ENCODE measurements at regions not wholly inside any gene's neighbourhood (a gene's known extent, or its start where the extent isn't known, plus 50 kb on each side); places are given as distances from the start of the nearest gene placed in this dataset.
"Not testable (repeated sequence)": the region's sequence is repeated elsewhere in the genome, so short reads cannot be mapped to it uniquely, and the experiment has no call there.

GRCh38 chr5:121064241-121064640 is 600.1 kb downstream of the PRR16 start:
- not testable (repeated sequence) for FAIRE-seq; DNase-seq (ENCODE audit: low spot score in 2 of 2)

- no peak for FAIRE-seq
- no peak for DNase-seq (ENCODE audit: low spot score in 2 of 2)
Measured at GRCh38 chr5:121086671-121087070, 622.6 kb downstream of the PRR16 start.

DNA sequence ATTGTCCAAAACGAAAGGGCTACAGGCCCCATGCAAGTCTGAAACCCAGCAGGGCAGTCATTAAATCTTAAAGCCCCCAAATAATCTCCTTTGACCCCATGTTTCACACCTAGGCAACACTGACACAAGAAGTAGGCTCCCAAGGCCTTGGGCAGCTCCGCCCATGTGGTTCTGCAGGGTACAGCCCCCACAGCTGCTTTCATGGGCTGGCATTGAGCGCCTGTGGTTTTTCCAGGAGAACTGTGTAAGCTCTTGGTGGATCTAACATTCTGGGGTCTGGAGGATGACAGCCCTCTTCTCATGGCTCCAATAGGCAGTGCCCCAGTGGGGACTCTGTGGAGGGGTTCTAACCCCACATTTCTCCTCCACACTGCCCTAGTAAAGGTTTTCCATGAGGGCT is 623.5 kb downstream of the PRR16 start:
- FAIRE-seq, result no peak
- DNase-seq (ENCODE audit: low spot score in 2 of 2), result no peak

DNA sequence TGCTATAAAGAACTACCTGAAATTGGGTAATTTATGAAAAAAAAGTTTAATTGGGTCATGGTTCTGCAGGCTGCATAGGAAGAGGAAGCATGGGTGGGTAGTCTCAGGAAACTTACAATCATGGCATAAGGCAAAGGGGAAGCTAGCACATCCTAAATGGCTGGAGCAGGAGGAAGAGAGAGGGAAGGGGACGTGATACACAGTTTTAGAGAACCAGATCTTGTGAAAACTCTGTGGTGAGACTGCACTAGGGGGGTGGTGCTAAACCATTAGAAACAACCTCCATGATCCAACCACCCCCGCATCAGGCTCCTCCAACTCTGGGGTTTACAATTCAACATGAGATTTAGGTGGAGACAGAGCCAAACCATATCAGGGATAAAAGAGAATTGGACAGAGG is 624.2 kb downstream of the PRR16 start:
- FAIRE-seq (no peak), DNase-seq (ENCODE audit: low spot score in 2 of 2) (no peak)

GRCh38 chr5:121090822-121091221 is 626.7 kb downstream of the PRR16 start:
- FAIRE-seq (no peak), DNase-seq (ENCODE audit: low spot score in 2 of 2) (no peak)

GRCh38 chr5:121100931-121101330 is 636.8 kb downstream of the PRR16 start:
- no peak for DNase-seq (ENCODE audit: low spot score in 2 of 2)
- FAIRE-seq, result no peak

- no peak for DNase-seq (ENCODE audit: low spot score in 2 of 2)
- no peak for FAIRE-seq
Measured at GRCh38 chr5:121105921-121106320, 641.8 kb downstream of the PRR16 start.

DNA sequence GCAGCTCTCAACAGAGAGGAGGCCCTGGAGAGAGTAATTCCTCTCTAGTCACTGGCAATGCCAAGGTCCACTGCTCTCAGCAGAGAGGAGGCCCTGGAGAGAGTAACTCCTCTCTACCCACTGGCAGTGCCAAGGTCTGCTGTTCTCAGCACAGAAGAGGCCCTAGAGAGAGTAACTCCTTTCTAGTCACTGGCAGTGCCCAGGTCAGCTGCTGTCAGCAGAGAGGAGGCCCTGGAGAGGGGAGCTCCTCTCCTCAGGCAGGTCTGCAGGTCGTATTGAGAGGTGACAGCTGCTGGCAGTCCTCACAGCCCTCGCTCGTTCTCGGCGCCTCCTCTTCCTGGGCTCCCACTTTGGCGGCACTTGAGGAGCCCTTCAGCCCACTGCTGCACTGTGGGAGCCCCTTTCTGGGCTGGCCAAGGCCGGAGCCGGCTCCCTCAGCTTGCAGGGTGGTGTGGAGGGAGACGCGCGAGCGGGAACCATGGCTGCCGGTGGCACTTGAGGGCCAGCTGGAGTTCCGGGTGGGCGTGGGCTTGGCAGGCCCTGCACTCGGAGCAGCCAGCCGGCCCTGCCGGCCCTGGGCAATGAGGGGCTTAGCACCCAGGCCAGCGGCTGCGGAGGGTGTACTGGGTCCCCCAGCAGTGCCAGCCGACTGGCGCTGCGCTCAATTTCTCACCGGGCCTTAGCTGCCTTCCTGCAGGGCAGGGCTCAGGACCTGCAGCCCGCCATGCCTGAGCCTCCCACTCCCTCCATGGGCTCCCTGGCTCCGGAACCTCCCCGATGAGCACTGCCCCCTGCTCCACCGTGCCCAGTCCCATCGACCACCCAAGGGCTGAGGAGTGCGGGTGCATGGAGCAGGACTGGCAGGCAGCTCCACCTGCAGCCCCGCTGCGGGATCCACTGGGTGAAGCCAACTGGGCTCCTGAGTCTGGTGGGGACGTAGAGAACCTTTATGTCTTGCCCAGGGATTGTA is 642.9 kb downstream of the PRR16 start:
- DNase-seq (ENCODE audit: low spot score in 2 of 2); FAIRE-seq: not testable (repeated sequence)

DNA sequence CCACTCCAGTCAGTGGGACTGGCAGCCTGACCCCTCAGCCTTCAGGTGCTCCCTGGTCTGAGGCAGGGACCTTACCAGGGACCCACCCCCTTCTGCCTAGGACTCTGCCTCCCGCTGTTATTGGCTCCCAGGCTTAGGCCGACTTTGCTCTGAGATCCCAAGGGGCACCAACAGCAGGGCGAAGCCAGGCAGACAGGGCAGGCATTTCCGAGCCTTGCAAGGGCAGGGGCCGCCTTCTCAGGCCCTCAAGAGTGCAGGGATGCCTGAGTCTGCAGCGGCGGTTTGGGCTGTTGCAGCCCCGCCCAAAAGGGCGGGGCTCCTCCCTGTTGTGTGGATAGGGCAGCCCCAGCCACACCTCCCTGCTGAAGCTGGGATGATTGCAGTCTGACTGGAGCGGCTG is 644.6 kb downstream of the PRR16 start:
- no peak for DNase-seq (ENCODE audit: low spot score in 2 of 2)

GRCh38 chr5:121109817-121110216 is 645.7 kb downstream of the PRR16 start:
- no peak for FAIRE-seq
- DNase-seq (ENCODE audit: low spot score in 2 of 2), result no peak

More for the DNA sequence above, 644.6 kb downstream of the PRR16 start:
- no peak for FAIRE-seq

DNA sequence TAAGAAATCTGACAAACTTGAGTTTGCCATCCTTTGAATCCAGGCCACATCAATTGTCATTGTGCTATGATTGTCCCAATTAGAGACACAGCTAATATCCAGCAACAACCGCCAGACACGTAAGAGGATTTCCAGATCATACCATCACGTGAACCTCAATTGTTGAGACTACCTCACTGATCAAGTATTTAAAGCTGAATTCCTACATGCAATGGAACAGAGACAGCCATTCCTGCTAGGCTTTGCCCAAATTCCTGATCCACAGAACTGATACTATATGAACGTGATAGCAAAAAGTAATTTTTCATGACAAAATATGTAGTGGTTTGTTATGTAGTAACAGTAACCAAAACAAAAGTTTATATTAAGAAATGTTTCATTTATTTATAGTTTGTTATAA is 657.7 kb downstream of the PRR16 start:
- DNase-seq (ENCODE audit: low spot score in 2 of 2) (no peak), FAIRE-seq (no peak)

- FAIRE-seq, result no peak
- DNase-seq (ENCODE audit: low spot score in 2 of 2), result no peak
Measured at GRCh38 chr5:121138495-121138907, 674.4 kb downstream of the PRR16 start.

GRCh38 chr5:121138952-121139351 is 674.9 kb downstream of the PRR16 start:
- no peak for DNase-seq (ENCODE audit: low spot score in 2 of 2)
- FAIRE-seq, result no peak

GRCh38 chr5:121144764-121145163 is 680.7 kb downstream of the PRR16 start:
- FAIRE-seq (no peak), DNase-seq (ENCODE audit: low spot score in 2 of 2) (no peak)

GRCh38 chr5:121151534-121151933 is 687.4 kb downstream of the PRR16 start:
- DNase-seq (ENCODE audit: low spot score in 2 of 2), result no peak
- FAIRE-seq, result no peak

DNA sequence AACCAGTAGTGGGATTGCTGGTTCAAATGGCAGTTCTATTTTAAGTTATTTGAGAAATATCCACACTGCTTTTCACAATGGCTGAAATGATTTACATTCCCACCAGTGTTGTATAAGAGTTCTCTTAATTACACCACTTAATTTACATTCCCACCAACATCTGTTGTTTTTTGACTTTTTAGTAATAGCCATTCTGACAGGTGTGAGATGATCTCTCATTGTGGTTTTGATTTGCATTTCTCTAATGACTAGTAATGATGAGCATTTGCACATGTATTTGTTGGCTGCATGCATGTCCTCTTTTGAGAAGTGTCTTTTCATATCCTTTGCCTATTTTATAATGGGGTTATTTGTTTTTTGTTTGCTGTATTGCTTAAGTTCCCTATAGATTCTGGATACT is 688.3 kb downstream of the PRR16 start:
- no peak for FAIRE-seq
- DNase-seq (ENCODE audit: low spot score in 2 of 2), result no peak

GRCh38 chr5:121156565-121156964 is 692.5 kb downstream of the PRR16 start:
- DNase-seq (ENCODE audit: low spot score in 2 of 2) (no peak), FAIRE-seq (no peak)

- no peak for FAIRE-seq
- no peak for DNase-seq (ENCODE audit: low spot score in 2 of 2)
Measured at GRCh38 chr5:121158451-121158850, 693.2 kb upstream of the FTMT start.

DNA sequence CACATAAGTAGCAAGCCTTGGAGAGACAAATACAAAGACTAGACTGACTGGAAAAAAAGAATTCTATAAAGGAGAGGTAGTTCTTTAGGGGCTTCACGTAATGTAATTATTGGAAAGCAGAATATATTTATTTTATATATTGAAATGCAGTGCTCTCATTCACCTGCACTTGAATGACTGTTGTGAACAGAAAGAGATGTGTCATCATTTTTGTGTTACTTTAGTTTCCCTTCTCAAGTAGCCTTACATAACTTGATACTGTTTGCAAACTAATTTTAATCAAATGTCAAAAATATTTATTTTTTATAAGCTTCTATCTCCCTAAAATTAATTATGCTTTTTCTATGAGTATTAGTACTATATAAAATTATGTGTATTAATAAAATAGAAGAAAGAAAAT is 691.1 kb upstream of the FTMT start:
- peak; percentile 45 for FAIRE-seq
- no peak for DNase-seq (ENCODE audit: low spot score in 2 of 2)

DNA sequence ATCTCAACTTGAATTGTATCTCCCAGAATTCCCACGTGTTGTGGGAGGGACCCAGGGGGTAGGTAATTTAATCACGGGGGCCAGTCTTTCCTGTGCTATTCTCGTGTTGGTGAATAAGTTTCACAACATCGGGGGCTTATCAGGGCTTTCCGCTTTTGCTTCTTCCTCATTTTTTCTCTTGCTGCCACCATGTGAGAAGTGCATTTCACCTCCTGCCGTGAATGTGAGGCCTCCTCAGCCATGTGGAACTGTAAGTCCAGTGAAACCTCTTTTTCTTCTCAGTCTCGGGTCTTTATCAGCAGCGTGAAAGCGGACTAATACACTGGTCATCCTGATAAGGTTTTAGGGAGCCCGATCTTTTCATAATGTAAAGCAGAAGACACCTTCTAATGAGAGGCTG is 687.0 kb upstream of the FTMT start:
- DNase-seq (ENCODE audit: low spot score in 2 of 2) (no peak), FAIRE-seq (no peak)

GRCh38 chr5:121171361-121171760 is 680.3 kb upstream of the FTMT start:
- FAIRE-seq (no peak), DNase-seq (ENCODE audit: low spot score in 2 of 2) (no peak)

DNA sequence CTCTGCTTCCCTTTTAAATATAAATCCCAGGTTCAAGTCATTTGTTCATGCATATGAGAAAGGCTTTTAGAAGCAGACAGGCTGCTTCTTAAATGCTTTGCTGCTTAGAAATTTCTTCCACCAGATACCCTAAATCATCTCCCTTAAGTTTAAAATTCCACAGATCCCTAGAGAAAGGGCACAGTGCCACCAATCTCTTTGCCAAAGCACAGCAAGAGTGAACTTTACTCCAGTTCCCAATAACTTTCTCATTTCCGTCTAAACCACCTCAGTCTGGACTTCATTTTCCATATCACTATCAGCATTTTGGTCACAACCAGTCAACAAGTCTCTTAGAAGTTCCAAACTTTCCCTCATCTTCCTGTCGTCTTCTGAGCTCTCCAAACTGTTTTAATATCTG is 679.8 kb upstream of the FTMT start:
- no peak for FAIRE-seq

More for the DNA sequence above, 679.8 kb upstream of the FTMT start:
- DNase-seq (ENCODE audit: low spot score in 2 of 2), result no peak

Measured in frontal cortex (tissue), 3 donors.